Fibroblast of the aortic adventitia (primary cell): ENCODE measurements at regions not wholly inside any gene's neighbourhood (a gene's known extent, or its start where the extent isn't known, plus 50 kb on each side); places are given as distances from the start of the nearest gene placed in this dataset.

ENCODE experiments used
- DNase-seq: peaks from one replicate; pipeline ENCODE4 v3.0.0-alpha.2; 2010; ENCODE audit warnings: low read depth
- H3K4me3 ChIP-seq: 2 replicates; pipeline ENCODE4 v1.5.1; 2011; ENCODE audit warnings: low read depth, mild to moderate bottlenecking, control low read depth, low read length, moderate library complexity
- CTCF ChIP-seq: IDR thresholded peaks from 2 replicates; pipeline ENCODE4 v1.5.1; 2011; ENCODE audit warnings: mild to moderate bottlenecking, low read length, control low read depth, inconsistent platforms; ENCODE audit not compliant: insufficient read depth

- H3K4me3 ChIP-seq: no peak overlapping the region
- DNase-seq: no peak
- TF ChIP-seq CTCF: no peak
These were observed 55.8 kb upstream of the GIMD1 start for GRCh38 chr4:106424426-106424825.

GRCh38 chr4:106423791-106424190, 55.2 kb upstream of the GIMD1 start:
- no peak for TF ChIP-seq CTCF
- H3K4me3 ChIP-seq: no peak overlapping the region

GRCh38 chr4:106422766-106423165, 54.2 kb upstream of the GIMD1 start:
- no peak for TF ChIP-seq CTCF
- DNase-seq: no peak
- H3K4me3 ChIP-seq: no peak overlapping the region

More at GRCh38 chr4:106423791-106424190, 55.2 kb upstream of the GIMD1 start:
- no peak for DNase-seq

GRCh38 chr4:106421441-106422296, 53.1 kb upstream of the GIMD1 start:
- no peak for TF ChIP-seq CTCF
- DNase-seq: peak; percentile 60

GRCh38 chr4:106418444-106418843, 49.9 kb upstream of the GIMD1 start:
- no peak overlapping the region for H3K4me3 ChIP-seq
- DNase-seq: no peak
- TF ChIP-seq CTCF: no peak

More at GRCh38 chr4:106421441-106422296, 53.1 kb upstream of the GIMD1 start:
- no peak overlapping the region for H3K4me3 ChIP-seq
